Esophagus squamous epithelium (tissue), 4 donors: ENCODE measurements at regions not wholly inside any gene's neighbourhood (a gene's known extent, or its start where the extent isn't known, plus 50 kb on each side); places are given as distances from the start of the nearest gene placed in this dataset.

Source experiments
- POLR2A ChIP-seq, 4 donors: fragments of 450-650 bp; IDR thresholded peaks; one replicate each; pipeline ENCODE4 v1.6.1; 2017; ENCODE audit warnings: antibody characterized with exemption in 4 of 4, mild to moderate bottlenecking in 4 of 4, moderate library complexity in 3 of 4
- TF ChIP-seq, protein P1 (sequence below), 6 experiments: fragments of 450-650 bp in 4 of 6; fragments of 200-600 bp in 2 of 6; sonication (generic) in 2 of 6; IDR thresholded peaks; one replicate each; pipeline ENCODE4 v1.5.1; 2016 to 2019; ENCODE audit warnings: antibody characterized with exemption in 6 of 6, mild to moderate bottlenecking in 4 of 6, moderate library complexity in 4 of 6

DNA sequence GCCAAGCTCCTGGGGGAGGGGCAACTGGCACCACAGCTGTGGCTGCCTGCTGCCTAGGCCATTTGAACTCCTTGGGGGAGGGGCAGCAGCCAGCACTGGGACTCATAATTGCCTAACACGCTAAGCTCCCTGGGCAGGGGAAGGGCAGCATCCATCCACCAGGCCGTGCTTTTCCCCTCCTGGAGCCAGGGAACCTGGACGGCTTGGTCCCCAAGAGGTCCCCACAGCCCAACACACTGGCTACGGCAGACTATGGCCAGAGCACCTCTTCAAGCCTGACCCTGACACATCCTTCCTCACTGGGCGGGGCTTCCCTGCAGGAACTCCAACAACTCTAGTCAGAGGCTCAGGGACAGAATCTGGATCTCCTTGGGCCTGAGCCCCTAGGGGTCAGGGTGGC, 269.4 kb downstream of the RNF144B start:
- TF ChIP-seq POLR2A (IDR thresholded peaks at IDR 0.05), result no peak
- TF ChIP-seq, protein P1, sequence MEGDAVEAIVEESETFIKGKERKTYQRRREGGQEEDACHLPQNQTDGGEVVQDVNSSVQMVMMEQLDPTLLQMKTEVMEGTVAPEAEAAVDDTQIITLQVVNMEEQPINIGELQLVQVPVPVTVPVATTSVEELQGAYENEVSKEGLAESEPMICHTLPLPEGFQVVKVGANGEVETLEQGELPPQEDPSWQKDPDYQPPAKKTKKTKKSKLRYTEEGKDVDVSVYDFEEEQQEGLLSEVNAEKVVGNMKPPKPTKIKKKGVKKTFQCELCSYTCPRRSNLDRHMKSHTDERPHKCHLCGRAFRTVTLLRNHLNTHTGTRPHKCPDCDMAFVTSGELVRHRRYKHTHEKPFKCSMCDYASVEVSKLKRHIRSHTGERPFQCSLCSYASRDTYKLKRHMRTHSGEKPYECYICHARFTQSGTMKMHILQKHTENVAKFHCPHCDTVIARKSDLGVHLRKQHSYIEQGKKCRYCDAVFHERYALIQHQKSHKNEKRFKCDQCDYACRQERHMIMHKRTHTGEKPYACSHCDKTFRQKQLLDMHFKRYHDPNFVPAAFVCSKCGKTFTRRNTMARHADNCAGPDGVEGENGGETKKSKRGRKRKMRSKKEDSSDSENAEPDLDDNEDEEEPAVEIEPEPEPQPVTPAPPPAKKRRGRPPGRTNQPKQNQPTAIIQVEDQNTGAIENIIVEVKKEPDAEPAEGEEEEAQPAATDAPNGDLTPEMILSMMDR (IDR thresholded peaks at IDR 0.05), result no peak
